PFSK-1 (cell line): ENCODE measurements at regions not wholly inside any gene's neighbourhood (a gene's known extent, or its start where the extent isn't known, plus 50 kb on each side); places are given as distances from the start of the nearest gene placed in this dataset.

Experiments
- POLR2AphosphoS5 ChIP-seq: IDR thresholded peaks from 2 replicates; pipeline ENCODE4 v1.6.1; 2012; ENCODE audit warnings: low read depth, mild to moderate bottlenecking, control low read depth, low read length, moderate library complexity
- TAF1 ChIP-seq: IDR thresholded peaks from 2 replicates; pipeline ENCODE4 v1.6.1; 2012; ENCODE audit warnings: low read length, control low read depth, borderline replicate concordance; ENCODE audit not compliant: insufficient read depth
- TF ChIP-seq, protein P1 (sequence below), 2 experiments: IDR thresholded peaks; 2 replicates each; pipeline versions ENCODE4 v1.6.1 to v1.8.0; 2011 to 2012; ENCODE audit warnings: low read depth in 2 of 2, low read length in 2 of 2, control low read depth in 1 of 2, inconsistent platforms in 1 of 2, mild to moderate bottlenecking in 1 of 2, moderate library complexity in 1 of 2; ENCODE audit not compliant: insufficient read depth in 1 of 2

DNA sequence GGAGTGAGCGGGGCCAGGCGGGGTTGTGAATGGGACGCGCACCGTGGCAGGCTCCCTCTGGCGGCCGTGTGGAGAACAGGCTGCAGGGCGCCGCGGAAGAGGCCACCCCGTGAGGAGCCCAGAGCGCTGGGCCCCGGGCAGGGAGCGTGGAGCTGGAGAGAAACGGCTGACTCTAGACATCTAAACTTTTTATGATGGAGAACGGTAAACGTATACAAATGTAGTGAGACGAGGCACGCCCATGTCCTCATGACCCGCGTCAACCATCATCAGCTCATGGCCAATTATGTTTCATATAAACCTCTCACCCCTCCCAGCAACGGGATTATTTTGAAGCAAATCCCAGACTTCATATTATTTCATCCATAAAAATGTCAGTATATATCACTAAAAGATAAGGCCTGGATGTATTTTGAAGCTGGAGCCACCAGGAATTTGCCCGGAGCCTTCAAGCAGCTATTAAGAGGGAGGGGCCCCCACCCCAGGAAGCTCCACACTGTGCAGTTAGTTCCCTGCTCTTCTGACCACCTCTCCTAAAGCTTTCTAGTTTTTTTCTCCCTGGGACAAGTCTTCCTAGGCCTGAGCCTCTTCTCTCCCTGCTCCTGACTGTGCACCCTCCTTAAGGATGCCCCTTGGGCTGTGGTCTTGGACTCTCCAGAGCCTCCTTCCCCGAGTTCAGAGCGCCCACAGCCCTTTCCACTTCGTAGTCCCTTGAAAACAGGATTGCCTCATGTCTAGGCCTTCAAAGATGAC is 149.5 kb downstream of the SMAD6 start:
- TF ChIP-seq POLR2AphosphoS5, result no peak
- TF ChIP-seq TAF1, result no peak
- TF ChIP-seq, protein P1, sequence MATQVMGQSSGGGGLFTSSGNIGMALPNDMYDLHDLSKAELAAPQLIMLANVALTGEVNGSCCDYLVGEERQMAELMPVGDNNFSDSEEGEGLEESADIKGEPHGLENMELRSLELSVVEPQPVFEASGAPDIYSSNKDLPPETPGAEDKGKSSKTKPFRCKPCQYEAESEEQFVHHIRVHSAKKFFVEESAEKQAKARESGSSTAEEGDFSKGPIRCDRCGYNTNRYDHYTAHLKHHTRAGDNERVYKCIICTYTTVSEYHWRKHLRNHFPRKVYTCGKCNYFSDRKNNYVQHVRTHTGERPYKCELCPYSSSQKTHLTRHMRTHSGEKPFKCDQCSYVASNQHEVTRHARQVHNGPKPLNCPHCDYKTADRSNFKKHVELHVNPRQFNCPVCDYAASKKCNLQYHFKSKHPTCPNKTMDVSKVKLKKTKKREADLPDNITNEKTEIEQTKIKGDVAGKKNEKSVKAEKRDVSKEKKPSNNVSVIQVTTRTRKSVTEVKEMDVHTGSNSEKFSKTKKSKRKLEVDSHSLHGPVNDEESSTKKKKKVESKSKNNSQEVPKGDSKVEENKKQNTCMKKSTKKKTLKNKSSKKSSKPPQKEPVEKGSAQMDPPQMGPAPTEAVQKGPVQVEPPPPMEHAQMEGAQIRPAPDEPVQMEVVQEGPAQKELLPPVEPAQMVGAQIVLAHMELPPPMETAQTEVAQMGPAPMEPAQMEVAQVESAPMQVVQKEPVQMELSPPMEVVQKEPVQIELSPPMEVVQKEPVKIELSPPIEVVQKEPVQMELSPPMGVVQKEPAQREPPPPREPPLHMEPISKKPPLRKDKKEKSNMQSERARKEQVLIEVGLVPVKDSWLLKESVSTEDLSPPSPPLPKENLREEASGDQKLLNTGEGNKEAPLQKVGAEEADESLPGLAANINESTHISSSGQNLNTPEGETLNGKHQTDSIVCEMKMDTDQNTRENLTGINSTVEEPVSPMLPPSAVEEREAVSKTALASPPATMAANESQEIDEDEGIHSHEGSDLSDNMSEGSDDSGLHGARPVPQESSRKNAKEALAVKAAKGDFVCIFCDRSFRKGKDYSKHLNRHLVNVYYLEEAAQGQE (IDR thresholded peaks at IDR 0.05; ENCODE audit: insufficient read depth in 1 of 2, low read depth in 2 of 2, low read length in 2 of 2), result no peak
